HG03095 (cell line): ENCODE measurements at regions not wholly inside any gene's neighbourhood (a gene's known extent, or its start where the extent isn't known, plus 50 kb on each side); places are given as distances from the start of the nearest gene placed in this dataset.
"Not testable (repeated sequence)": the region's sequence is repeated elsewhere in the genome, so short reads cannot be mapped to it uniquely, and the experiment has no call there.

Experiments
- ATAC-seq: cut with Tn5 transposase; IDR thresholded peaks from one replicate; pipeline ENCODE4 v1.9.1; 2021; ENCODE audit warnings: moderate library complexity; ENCODE audit not compliant: unreplicated experiment

DNA sequence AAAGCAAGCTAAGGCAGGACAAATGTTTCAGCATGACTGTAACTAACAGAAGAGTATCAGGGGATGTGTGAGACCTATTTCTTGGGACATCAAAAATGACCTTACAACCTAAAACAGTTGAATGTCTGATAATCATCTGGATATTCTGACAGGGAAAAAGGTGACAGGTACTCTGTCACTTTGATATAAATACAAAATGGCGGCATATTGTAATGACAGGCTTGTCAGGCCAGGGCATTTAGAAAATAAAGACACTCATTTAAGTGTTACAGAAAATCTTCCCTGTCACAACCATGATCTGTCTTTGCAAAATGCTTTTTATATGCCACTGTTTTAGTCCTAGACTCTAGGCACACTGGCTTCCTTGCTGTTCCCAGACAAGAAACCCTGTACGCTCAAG, 1033.3 kb upstream of the FLRT2 start:
- ATAC-seq, result no peak

DNA sequence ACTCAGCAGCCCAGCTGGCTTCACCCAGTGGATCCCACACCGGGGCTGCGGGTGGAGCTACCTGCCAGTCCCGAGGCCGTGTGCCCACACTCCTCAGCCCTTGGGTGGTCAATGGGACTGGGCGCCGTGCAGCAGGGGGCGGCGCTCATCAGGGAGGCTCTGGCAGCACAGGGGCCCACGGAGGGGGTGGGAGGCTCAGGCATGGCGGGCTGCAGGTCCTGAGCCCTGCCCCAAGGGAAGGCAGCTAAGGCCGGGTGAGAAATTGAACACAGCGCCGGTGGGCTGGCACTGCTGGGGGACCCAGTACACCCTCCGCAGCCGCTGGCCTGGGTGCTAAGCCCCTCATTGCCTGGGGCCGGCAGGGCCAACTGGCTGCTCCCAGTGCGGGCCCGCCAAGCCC, 1017.1 kb upstream of the FLRT2 start:
- not testable (repeated sequence) for ATAC-seq

DNA sequence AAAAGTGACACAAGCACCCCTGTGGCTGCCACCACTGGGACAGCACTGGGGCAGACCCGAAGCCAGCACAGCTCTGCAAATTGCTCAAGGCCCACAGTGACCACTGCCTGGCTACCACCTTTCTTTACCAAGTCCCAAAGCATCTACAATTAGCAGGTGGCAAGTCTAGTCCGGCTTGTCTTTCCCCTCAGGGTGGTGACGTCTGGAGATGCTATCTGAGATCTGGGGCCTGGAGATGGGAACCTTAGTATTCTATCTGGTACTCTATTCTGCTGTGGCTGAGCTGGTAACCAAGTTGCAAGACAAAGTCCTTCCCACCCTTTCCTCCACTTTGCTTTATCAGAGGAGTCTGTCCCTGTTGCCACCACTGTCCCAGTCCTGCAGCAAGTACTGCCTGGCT, 1010.1 kb upstream of the FLRT2 start:
- ATAC-seq, result no peak

DNA sequence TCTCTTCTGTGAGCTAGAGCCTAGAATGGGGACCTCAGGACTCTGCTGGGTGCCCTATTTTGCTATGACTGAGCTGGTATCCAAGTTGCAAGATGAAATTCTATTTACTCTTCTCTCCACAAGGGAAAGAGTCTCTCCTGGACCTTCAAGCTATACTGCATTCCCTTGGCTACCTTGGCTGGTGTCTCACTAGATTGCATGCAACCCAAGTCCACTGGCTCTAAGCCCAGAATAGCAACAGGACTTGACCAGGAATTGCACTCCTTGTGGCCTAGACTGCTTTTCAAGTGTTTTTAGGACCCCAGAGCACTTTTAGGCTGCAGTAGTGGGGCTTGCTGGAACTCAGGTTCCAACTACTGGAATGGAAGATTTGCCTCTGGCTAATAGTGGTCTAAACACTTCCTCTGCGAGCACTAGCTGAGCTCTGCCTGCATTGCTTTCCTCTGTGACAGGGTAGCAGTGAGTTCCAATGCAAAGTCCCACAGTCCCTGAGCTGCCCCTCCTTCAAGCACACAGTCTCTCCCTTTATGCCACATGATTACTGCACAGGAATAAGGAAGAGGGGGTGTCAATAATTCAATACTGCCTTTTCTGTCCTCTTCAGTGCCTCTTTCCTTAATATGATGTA, 1009.1 kb upstream of the FLRT2 start:
- no peak for ATAC-seq

DNA sequence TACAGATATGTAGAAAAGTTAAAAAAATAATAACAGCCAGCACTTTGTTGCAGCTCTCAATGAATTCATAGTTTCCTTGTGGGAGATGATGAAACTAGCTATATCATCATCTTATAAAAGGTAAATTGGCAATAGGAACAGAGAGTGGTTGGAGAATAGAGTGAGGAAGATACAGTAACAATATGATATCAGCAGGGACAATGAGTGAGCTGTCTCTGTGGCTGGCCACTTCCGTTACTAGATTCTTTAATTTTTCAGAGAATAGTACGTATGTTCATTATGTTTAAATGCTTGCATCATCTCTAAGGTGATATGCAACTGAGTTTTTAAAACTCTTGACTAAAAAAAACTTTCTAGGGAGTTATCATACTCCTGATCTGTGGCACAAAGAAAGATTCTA, 1006.2 kb upstream of the FLRT2 start:
- no peak for ATAC-seq

DNA sequence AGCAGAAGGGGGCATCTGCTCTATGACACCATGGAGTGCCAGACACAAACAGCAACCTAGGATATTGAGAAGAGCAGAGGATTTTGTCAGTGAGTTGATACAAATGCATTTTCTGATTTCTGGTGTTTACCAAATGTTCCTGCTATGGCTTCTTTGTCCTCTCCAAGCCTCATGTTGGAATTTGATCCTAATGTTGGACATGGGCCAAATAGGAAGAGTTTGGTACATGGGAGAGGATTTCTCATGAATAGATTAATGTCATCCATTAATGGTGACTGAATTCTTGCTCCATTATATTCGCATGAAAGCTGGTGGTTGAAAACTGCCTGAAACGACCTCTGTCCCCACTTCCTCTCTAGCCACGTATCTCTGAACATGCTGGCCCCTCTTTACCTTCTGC, 1002.2 kb upstream of the FLRT2 start:
- ATAC-seq, result no peak

DNA sequence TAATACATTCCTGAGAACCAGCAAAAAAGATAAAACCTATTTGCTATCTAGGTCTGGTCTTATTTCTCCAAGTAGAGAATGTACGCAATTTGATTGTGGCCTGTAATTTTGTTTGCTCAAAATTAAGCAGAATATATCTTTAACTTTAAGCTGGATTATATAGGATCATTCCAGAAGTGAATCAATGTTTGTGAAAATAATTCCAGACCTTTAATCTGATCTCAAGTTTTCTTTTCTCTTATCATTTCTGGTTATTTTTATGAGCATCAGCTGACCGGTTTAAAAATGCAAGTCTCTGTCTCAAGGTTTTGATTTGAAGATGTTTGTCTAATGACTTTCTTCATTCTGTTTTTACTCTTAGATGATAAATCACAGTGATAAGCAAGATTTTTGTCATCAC, 997.9 kb upstream of the FLRT2 start:
- ATAC-seq, result no peak

DNA sequence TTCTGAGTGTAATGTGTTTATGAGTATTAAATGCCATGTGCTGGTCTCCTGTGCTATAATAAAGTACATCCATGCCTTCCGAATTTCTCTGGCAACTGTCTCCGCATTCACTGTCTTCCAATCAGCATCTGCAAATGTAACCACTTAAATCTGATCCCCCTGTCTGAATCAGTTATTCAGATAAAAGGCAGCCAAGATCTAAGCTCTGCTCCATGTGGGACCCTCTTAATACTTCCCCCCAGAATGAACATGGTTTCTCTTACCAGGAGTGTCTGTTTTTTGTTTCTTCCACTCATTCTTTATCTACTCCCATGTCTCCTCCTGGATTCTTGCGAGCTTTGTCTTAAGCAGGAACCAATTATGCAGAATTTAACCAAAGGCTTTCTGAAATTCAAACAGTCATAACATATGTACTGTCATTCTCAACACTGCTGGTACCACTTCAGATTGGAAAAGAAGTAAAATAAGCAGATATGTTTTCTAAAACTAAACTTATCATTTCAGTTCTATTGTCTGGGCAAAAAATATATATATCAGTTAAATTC, 996.7 kb upstream of the FLRT2 start:
- ATAC-seq, result no peak

DNA sequence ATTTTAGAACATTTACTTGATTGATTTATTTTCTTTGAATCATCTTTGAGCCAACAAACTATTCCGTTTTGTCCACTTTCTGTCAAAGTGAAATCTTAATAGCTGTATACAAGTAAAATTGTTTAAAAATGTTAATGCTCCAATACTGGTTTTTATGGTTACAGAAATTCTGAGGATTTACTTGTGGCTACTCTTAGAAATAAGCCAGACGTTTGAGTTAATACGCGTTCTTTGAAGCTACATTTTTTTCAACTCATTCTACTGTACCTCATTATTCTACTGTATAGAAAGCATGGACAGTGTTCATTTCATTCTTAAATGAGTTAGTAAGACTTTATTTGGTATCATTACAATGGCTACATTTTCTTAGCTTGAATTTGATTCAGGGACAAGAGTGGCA, 996.2 kb upstream of the FLRT2 start:
- ATAC-seq, result no peak

DNA sequence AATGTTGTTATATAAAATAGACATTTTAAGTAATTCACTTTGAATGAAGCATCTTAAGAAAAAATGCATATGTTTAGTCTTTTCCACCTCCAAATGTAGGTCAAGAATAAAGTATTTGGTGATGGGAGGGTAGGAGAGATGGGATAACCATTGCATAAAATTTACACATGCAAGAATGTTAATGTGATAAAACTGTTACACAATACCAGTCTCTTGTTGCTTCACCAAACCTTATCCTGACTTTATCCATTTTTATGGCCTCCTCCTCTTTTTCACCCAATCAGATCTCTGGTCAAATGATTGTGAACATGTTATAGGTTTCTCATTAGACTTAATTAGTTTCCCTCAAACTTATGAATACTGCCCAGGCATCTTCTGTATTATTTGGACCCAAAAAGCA, 994.5 kb upstream of the FLRT2 start:
- no peak for ATAC-seq

DNA sequence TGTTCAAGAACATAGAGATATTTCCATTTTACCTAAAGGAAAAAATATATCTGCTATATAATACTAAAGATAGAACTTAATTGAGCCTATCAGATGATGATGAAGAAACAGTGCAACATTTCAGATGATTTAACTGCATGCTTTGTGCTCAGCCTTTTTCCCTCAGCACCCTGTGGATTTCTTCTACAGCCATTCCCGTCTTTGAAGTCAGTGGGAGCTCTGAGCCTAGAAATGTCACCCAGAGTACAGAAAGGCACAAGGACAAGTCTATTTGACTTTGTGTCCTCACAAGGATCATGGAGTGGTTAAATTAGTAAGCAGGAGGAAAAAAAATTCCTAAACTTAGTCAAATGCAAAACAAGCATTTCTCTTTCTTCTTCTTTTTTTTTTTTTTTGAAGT, 994.0 kb upstream of the FLRT2 start:
- ATAC-seq, result no peak

DNA sequence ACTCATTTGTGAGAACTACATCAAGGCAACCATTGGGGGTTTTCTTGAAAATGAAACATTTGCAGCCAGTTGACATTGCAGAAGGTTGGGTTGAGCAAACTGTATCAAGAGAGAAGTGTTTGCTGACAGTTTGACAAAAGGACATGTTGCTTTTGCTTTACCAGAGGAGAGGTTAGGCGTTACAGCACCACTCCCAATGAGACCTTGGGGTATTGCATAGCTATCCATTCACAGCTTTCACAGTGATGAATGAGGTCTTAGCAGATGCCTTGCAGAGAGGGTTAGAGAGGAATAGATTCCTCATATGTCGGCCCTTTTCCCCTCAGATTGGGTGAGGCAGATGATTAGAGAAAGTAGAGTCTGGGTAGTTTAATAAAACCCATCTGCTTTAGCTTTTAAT, 988.9 kb upstream of the FLRT2 start:
- ATAC-seq, result no peak

DNA sequence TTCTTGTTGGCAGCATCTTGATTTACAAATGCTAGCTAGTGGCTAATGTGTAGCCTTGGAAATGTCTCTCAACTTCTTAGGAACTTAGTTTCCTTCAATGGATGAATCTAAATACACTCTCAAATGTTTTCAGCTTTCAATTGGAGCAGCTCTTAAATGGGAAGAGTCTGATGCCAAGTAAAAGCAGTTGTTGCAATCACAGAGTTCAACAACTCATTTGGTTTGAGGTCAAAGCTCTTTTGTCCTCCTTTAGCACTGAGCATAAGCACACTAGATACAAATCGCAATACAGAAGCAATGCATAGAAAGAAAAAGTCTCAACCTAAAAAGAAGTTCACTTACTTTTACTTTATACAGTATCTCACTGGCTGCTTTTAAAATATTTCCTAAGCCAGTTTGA, 986.1 kb upstream of the FLRT2 start:
- no peak for ATAC-seq

DNA sequence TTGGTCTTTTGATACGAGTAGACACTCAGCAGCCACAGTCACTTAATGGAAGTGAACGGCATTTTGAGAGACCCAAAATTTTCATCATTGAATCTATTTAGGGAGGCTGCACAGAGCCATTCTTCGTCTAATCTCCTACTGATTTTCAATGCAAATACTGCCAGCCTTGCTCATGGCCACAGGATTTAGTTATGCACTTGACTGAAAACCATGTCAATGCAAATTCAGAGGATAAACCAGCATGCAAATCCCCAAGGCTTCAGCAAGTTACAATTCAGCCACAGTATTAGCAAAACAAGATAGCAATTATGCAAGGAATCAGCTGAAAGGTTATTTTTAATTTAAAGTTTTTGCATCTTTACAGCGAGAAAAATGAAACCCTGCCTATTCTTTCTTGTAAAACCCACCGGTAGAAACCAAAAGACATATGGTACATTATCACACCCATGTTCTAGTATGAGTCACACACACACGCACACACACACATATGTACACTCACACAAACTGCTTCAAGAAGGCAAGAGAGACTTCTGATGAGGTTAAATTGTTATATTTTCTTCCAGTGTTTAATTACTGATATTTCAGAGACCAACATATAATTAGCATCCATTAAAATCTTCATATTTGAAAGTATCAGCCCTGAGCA, 985.3 kb upstream of the FLRT2 start:
- ATAC-seq, result no peak

DNA sequence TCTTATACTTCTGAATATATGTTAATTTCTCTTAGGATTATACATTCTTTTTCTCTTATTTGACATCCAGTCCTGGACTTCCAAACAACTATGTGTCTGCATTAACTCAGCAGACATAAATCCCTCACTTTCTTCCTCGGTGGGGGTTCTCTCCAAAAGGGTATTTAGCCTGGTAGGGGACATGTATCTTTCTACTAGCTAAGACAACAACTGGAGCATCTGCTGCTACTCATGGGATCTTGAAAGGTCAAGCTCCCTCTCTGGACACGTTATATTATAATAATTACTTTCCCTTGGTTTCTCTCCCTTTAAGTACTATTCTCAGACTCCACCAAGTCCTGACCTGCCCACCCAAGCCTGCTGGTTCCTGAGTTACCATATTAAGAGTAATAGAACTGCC, 983.7 kb upstream of the FLRT2 start:
- ATAC-seq, result no peak

DNA sequence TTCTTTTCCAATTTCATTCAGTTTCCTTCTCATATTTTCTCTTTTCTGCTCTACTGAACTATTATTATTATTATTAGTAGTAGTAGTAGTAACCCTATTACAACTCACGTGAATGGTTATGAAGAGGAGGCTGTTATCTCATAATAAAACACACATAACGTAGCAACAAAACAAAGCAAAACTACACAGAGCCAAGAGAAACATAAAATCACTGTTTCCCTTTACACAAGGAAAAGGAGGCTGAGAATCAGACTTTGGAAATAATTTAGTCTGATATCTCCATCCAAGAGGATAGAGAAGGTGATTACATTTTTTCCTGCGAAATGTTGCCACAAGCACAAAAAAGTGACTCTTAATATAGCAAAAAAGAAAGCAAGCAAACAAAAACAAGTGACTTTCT, 975.8 kb upstream of the FLRT2 start:
- no peak for ATAC-seq

DNA sequence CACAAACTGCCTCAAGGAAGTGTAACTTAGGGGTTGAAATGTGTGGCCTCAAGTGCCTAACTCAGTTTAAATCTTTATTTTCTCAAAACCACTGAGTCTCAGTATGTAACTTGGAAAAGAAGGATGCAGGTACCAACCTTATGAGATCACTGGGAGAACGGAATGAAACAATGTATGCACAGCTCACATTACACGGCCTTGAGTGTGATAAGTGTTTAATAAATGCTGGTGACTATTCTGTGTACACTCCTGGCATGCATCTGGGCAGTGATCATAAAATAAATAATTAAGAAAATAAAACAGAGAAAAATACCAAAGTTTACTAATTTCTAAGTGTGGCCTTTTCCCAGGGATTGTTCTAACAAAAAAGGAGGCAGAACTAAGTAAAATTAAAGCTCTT, 974.5 kb upstream of the FLRT2 start:
- no peak for ATAC-seq

DNA sequence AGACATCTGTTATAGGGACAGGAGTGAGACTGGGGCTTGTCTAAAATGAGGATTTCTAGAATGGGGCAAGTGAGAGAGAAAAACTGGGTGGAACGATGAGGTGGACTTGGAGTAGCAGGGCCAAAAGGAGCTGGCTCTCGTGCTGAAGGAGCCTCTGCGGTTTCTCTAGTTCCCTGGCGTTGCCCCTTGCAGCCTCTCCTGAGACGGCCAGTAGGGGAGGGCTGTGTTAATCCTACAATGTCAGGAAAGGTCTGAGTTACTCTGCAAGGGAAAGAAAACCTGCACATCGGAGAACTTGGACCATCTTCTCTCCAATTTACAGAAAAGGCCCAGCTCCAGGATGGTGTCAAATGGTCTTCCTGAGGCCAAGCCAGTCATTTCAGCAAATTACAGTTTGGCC, 963.8 kb upstream of the FLRT2 start:
- ATAC-seq, result no peak

DNA sequence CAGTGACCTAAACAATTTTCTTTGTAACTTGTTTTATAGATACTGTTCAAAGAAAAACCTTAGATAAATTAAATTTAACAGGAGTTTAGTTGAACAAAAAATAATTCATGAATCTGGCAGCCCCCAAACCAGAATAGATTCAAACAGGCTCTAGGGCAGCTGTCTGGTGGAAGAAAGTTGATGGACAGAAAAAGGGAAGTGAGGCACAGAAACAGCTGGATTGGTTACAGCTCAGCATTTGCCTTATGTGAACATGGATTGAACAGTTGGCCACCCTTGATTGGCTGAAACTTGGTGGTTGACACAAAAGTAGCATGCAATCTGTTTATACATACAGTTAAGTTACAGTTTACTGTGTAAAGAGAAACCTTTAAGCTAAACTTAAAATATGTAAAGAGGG, 954.3 kb upstream of the FLRT2 start:
- ATAC-seq, result no peak

DNA sequence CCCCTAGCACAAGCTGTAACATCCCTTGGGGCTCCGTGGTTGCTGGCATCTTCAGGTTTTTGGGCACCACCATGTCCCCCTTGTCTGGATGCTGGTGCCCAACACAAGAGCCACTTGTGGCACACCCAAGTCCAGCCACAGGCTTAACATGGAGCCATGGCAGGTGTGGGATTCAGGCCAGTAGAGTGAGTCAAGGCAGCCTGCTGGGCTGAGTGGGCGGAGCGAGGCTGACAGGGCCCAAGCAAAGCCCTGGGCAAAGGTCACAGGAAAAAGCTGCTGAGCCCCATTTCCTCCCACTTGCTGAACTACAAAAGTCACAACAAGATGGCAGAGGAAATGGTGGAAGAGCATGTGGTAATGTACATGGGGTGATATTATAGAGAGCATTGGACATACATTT, 950.7 kb upstream of the FLRT2 start:
- ATAC-seq, result no peak

DNA sequence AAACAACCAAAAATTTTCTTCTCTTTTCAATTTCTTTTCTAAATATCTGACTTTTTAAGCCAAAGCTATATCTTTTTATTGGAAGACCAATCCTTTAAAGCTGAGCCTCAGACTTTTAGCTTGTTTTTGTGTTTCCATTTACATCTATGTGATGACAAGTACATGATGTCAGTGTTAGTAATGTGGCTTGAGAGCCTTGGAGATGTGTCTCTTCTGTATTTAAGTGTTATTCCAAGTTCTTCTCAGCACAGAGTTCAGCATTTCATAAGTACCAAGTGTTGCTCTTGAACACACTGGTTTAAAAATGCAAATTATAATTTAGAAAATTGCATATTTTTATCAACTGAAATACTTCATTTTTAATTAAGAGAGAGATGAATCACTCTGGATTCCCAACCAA, 948.9 kb upstream of the FLRT2 start:
- no peak for ATAC-seq

DNA sequence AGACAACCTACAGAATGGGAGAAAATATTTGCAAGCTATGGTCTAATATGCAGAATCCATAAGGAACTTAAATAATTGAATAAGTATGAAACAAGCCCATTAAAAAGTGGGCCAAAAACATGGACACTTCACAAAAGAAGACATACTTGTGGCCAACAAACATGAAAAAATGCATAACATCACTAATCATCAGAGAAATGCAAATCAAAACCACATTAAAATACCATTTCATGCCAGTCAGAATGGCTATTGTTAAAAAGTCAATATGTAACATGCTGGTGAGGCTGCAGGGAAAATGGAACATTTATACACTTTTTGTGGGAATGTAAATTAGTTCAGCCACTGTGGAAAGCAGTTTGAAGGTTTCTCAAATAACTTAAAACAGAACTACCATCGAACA, 945.4 kb upstream of the FLRT2 start:
- ATAC-seq, result no peak
